DND-41 (cell line): ENCODE measurements at regions not wholly inside any gene's neighbourhood (a gene's known extent, or its start where the extent isn't known, plus 50 kb on each side); places are given as distances from the start of the nearest gene placed in this dataset.

Experiments
- CTCF ChIP-seq: IDR thresholded peaks from 2 replicates; pipeline ENCODE4 v1.5.1; 2012; ENCODE audit warnings: borderline replicate concordance, low read length, moderate library complexity, mild to moderate bottlenecking; ENCODE audit not compliant: poor library complexity, severe bottlenecking; ENCODE audit errors: extremely low read depth
- EZH2 ChIP-seq: IDR thresholded peaks from 3 replicates; pipeline ENCODE4 v1.6.1; 2012; ENCODE audit warnings: borderline replicate concordance, low read depth, mild to moderate bottlenecking, moderate library complexity, low read length, inconsistent platforms; ENCODE audit not compliant: severe bottlenecking

DNA sequence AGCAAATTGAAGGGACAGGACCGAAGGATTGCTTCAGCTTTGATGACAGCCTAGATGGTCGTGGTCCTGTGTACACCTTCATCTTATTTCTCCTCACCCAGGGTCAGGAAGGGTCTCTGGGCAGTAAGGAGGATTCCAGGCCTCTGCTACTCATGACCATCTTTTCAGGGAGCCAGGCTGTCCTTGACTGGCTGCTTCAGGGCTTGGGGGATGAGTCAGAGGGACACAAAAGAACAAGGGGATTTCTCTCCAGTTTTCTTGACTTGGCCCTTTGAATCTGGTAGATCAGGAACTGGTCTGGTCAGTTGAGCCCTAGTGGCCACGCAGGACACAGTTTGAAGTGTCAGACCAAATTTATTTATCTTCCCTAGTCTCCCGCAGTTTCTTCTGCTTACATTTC is 402.1 kb upstream of the CHD6 start:
- TF ChIP-seq EZH2: no peak
- TF ChIP-seq CTCF: no peak
